Right lobe of liver (tissue), 4 donors: ENCODE measurements at regions not wholly inside any gene's neighbourhood (a gene's known extent, or its start where the extent isn't known, plus 50 kb on each side); places are given as distances from the start of the nearest gene placed in this dataset.

Experiments used
- POLR2A ChIP-seq: fragments of 450-650 bp; IDR thresholded peaks from one replicate; pipeline ENCODE4 v1.6.1; 2017; ENCODE audit warnings: antibody characterized with exemption, mild to moderate bottlenecking
- TF ChIP-seq, protein P1 (sequence below), 4 donors: fragments of 200-600 bp in 3 of 4; fragments of 450-650 bp in 1 of 4; IDR thresholded peaks; one replicate each; pipeline versions ENCODE4 v1.5.1 to v1.8.0; 2016 to 2022; ENCODE audit warnings: antibody characterized with exemption in 4 of 4, mild to moderate bottlenecking in 2 of 4
- donor health status: DM: no; HTN: no; CAD: no.
- donor health status: DM: no; HTN: no; CAD: no.
- donor health status: DM: no; HTN: yes; CAD: no.

DNA sequence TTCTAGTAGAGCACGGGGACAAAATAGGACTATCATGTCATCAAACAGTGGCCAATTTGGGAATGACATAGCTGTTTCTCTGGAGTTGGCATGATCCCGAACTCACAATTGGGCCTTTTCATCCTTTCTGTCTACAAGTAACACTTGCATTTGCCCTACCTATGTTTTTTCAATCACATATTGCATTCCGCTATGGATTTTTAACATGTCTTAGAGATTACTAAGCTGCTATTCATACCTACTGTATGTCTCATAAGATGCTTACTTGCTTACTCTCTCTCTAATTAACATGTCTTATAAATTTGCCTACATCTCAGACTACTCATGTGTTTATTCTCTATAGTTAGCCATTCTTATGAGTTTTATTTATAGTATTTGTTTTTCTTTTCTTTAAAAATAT, 341.2 kb upstream of the CTNND2 start:
- no peak for TF ChIP-seq POLR2A
- TF ChIP-seq, protein P1, sequence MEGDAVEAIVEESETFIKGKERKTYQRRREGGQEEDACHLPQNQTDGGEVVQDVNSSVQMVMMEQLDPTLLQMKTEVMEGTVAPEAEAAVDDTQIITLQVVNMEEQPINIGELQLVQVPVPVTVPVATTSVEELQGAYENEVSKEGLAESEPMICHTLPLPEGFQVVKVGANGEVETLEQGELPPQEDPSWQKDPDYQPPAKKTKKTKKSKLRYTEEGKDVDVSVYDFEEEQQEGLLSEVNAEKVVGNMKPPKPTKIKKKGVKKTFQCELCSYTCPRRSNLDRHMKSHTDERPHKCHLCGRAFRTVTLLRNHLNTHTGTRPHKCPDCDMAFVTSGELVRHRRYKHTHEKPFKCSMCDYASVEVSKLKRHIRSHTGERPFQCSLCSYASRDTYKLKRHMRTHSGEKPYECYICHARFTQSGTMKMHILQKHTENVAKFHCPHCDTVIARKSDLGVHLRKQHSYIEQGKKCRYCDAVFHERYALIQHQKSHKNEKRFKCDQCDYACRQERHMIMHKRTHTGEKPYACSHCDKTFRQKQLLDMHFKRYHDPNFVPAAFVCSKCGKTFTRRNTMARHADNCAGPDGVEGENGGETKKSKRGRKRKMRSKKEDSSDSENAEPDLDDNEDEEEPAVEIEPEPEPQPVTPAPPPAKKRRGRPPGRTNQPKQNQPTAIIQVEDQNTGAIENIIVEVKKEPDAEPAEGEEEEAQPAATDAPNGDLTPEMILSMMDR (IDR thresholded peaks at IDR 0.05), result no peak
